ENCODE measurements at regions not wholly inside any gene's neighbourhood (a gene's known extent, or its start where the extent isn't known, plus 50 kb on each side); places are given as distances from the start of the nearest gene placed in this dataset.

GRCh38 chr6:139640448-139640847 lies 266.0 kb upstream of the CITED2 start:
- DNase-seq (ENCODE audit: low read depth in 2 of 2): no peak

- DNase-seq (ENCODE audit: low read depth in 2 of 2): no peak
Measured at GRCh38 chr6:139639507-139639906, 265.1 kb upstream of the CITED2 start.

DNA sequence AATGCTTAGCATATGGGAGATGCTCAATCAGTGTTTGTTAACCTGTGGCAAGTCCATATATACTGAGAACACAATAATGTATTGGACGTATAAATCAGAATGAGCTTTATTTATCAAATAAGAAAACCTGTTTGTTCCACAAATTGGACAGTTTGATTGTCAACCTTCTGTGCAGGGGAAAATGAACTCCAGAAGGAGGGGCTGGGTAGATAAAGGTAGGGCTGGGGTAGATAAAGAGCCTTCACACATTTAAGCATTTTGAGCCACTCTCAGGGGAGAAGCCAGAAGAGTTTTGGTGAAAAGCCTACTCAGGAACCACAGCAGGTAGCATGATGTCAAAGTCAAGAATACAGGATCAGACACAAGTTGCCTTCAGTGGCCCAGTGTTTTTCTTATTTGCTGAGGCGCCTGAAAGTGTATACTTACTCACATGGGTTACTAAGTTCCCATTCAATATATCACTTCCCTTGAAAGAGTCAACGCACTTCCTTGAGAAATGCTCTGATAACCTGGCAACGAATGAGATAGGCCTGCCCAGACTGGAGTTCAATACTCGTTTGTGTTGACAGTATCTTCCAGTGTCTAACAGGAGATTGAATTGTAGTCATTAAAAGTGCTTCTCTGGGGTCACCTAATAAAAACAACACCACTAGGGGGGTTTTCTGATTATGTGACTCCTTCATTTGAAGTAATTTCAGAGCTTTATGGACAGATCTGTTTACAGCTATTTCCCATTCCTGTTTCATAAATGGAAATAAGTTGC lies 263.9 kb upstream of the CITED2 start:
- no peak for DNase-seq (ENCODE audit: low read depth in 2 of 2)

DNA sequence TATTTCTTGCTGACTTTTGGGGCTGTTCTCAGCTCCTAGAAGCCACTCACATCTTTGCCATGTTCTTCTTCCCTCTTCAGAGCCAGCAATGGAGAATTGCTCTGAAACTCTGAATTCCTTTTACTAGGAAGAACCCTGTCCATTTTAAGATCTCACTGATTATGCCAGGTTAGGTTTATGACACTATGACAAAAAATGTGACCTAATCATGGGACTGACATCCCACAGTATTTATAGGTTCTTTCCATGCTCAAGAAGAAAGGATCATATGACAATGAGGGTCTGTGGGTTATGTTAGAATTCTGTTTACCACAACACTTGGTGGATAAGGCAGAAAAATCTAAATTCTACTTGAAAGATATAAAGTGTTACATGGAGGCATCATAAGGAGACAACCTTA lies 263.3 kb upstream of the CITED2 start:
- DNase-seq (ENCODE audit: low read depth in 2 of 2): no peak

DNA sequence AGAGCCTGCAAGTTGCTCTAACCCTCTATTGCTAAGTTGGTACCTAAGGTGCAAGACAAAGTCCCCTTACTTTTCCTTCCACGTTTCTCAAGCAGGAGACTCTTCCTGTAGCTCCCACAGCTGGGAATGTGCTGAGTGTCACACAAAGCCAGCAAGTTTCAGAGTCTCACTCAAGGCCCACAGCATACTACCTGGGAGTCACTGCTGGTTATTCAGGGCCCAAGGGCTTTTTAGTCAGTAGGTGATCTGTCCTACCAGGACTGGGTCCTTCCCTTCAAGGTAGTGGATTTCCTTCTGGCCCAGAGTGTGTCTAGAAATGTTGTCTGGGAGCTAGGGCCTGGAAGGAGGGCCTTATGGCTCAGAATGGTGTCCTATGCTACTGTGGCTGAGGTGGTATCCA lies 261.9 kb upstream of the CITED2 start:
- no peak for DNase-seq (ENCODE audit: low read depth in 2 of 2)

DNA sequence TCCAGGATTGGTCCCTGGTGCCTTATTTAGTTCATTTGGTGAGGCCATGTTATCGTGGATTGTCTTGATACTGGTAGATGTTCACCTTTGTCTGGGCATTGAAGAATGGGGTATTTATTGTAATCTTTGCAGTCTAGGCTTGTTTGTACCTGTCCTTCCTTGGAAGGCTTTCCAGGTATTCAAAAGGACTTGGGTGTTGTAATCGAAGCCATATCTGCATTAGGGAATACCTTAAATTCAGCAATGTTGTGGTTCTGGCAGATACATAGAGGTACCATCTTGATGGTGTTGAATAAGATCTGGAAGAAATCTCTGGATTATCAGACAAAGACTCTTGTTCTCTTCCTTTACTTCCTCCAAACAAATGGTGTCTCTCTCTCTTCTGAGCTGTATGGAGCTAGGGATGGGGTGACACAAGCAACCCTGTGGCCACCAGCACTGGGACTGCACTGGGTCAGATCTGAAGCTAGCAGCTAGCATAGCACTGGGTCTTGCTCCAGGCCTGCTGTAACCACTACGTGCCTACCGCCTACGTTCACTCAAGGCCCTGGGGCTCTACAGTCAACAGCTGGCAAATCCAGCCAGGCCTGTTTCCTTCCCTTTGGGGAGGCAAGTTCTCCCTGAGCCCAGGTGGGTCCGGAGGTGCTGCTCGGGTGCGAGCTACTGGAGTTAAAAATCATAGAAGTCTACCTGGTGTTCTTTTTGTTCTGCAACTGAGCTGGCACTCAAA lies 261.1 kb upstream of the CITED2 start:
- DNase-seq (ENCODE audit: low read depth in 2 of 2): no peak

DNA sequence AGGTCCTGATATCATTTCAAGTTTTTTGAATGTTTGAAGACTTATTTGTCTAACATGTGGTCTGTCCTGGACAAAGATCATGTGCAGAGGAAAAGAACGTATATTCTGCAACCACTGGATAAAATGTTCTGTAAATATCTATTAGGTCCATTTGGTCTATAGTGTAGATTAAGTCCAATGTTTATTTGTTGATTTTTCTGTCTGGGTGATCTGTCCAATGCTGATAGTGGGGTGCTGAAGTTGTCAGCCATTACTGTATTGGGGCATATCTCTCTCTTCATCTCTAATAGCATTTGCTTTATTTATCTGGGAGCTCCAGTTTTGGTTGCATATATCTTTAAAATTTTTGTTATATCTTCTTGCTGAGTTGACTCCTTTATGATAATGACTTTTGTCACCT lies 258.4 kb upstream of the CITED2 start:
- no peak for DNase-seq (ENCODE audit: low read depth in 2 of 2)

DNA sequence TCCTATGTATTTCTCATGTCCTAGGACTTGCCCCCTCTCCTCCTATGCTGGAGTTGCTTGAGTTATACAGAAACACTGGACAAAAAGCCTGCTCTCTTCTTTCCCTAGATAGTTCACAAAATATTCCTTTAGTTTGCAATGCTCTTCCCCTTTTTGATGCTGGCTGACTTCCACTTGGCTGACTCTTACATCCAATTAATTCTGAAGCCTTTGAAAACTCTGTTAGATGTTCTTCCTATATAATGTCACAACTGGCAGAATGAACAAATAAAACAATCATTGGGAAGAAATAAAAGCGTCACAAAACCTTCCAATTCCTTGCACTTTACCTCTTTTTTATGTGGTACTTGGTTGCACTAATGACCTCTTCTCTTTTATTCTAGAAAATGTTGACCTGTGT lies 253.8 kb upstream of the CITED2 start:
- DNase-seq (ENCODE audit: low read depth in 2 of 2): no peak

DNA sequence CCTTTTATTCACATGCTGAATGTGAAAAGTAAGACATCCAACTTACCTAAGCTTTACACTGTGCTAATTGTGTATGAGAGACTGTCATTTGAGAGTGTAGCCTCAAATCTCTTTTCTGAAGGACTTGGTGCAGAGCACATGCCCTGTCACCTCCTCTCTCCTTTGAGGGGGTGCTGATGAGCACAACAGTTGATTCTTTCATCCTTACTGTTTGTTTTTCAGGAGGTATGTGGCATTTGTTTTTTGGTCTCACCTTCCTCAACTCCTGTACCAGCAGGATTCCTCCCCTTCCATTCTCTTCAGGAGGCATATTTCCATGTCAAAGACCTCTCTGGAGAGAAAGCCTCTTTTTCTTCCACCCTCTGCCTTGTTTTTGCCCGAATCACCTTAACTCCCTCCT lies 252.6 kb upstream of the CITED2 start:
- no peak for DNase-seq (ENCODE audit: low read depth in 2 of 2)

- DNase-seq (ENCODE audit: low read depth in 2 of 2): no peak
Measured at GRCh38 chr6:139625998-139626975, 251.8 kb upstream of the CITED2 start.

DNA sequence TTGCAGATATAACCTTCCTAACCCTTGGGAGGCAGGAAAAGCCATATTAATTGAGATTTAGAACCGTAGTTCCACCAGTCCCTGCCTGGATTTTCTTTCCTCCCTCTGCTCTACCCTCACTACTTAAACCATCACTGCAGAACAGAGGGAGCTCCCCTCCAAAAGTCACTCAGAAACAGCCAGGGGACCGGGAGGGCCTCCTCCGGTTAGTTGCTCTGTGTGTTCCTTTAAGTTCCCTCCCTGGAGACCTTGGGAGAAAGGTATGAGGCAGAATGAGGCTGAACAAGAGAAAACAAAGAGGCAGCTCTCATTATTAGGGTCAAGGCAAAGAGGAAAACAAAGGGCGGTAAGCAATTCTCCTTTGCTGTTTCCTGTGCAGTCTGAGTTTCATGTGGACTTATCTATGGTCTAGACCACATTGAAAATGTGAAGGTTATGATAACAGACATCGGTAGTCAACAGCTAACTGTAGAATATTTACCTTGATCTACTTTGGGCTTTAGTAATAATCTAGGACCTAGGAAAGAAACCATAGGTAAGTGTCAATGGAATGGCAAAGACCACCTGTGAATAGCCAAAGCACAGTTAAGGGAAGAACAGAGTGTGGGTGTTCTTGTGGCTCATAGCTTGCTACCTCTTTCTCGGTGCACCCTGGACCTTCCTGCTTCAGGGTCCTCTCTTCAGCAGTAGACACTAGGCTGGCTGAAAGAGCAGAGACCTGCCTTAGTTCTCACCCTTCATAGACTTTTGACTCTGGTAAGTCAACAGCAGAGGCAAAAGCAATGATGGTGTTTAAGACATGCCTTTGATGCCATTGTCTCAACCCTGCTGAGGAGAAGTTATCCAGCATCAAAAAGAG lies 250.9 kb upstream of the CITED2 start:
- no peak for DNase-seq (ENCODE audit: low read depth in 2 of 2)

- DNase-seq (ENCODE audit: low read depth in 2 of 2): no peak
Measured at GRCh38 chr6:139623372-139623771, 248.9 kb upstream of the CITED2 start.

DNA sequence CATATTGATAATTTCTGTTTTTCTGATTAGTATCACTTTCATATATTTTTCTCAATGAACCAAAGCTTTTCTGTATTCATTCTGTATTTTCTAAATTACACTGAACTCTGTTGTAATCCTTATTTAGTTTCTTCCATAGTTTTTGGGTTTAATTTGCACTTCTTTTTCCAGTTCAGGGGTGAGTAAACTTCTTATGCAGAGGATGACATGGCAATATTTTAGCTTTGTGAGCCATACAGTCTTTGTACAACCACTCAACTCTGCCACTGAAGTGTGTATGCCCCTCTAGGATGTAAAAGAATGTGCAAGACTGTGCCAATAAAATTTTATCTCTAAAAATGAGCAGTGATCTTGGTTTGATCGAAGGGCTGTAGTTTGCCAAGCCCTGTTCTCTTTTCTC lies 239.0 kb upstream of the CITED2 start:
- DNase-seq (ENCODE audit: low read depth in 2 of 2): no peak

GRCh38 chr6:139612135-139612465 lies 237.7 kb upstream of the CITED2 start:
- DNase-seq (ENCODE audit: low read depth in 2 of 2): no peak

- DNase-seq (ENCODE audit: low read depth in 2 of 2): no peak
Measured at GRCh38 chr6:139611327-139612134, 237.1 kb upstream of the CITED2 start.

DNA sequence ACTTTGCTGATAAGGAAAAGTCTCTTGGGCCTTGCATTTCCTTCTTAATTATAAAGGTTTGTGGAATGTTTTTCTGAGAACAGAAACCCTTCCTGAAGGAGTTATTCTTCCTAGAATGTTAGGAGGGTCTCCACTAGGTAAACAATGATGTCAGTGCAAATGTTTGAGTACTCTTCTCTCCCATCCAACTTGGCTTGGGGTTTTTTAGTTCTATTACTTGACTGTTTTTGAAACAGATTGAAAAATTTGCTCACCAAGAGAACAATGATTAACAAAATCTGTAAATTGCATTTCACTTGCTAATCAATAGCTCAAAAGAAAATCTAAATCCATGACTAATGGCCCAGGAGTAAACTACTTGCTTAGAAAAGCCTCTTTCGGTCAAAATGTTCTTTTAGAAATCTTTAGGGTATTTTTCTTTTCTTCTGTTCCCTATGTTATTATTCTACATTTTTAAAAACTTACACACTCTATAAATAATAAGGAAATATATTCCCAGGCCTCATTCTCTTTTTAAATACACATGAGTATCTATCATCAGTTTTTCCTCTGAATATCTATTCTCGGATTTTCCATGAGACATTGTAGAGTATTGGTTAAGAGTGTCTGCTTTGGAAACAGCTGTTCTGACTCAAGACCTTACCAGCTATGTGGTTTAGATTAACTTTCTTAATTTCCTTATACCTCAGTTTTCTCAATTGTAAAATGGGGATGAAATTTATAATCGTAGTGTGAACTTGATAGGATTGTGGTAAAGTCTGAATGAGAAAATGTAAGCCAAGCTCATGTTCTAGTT lies 234.2 kb upstream of the CITED2 start:
- no peak for DNase-seq (ENCODE audit: low read depth in 2 of 2)

DNA sequence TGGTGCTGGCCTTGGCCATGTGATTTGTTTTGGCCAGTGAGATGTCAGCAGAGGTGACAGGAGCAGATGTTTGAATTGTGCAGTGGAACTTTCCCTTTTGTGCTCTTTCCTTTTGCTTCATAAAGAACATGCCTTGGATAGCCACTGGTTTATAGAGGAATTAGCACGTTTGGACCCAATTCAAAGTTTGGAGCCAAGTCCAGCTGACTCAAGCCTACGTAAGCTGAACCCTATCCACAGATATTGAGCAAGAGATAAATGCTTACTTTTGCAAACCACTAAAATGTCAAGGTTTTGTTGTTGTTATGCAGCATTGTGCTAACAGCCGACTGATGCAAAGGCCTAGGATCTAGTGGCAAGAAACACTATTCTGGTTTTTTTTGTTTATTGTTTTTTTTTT lies 230.9 kb upstream of the CITED2 start:
- DNase-seq (ENCODE audit: low read depth in 2 of 2): no peak

- no peak for DNase-seq (ENCODE audit: low read depth in 2 of 2)
Measured at GRCh38 chr6:139603581-139603980, 229.1 kb upstream of the CITED2 start.

DNA sequence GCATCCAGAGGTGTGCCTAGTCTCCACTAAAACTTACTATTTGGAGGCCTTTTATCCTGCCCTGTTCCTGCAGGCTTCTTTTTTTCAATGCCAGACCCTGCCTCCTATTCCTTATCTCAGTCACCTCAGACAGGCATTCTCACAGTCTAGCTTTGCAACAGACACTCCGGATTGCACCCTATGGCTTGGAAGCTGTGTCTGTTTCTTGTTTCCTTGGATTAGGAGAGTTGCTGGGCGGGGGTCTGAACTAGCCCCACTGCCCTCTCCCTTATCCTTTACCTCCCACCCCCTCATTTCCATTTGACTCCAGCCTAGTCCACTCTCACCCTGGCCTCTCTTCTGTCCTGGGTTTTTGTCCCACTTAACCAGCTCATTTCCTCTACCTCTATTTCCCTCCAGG lies 228.1 kb upstream of the CITED2 start:
- DNase-seq (ENCODE audit: low read depth in 2 of 2): no peak
